Omental fat pad (tissue), 3 donors: ENCODE measurements at regions not wholly inside any gene's neighbourhood (a gene's known extent, or its start where the extent isn't known, plus 50 kb on each side); places are given as distances from the start of the nearest gene placed in this dataset.
"Not testable (repeated sequence)": the region's sequence is repeated elsewhere in the genome, so short reads cannot be mapped to it uniquely, and the experiment has no call there.

Experiments
- ATAC-seq: fragments of 150-250 bp; one replicate; pipeline ENCODE4 v1.9.1; 2016; ENCODE audit warnings: mild to moderate bottlenecking, moderate library complexity; ENCODE audit not compliant: low FRiP score
- DNase-seq: peaks from one replicate; pipeline ENCODE4 v3.0.0-alpha.2; 2019; ENCODE audit warnings: low spot score
- CTCF ChIP-seq, 3 donors: fragments of 450-650 bp; IDR thresholded peaks; one replicate each; pipeline ENCODE4 v1.5.1; 2016 to 2017; ENCODE audit warnings: antibody characterized with exemption in 3 of 3, mild to moderate bottlenecking in 3 of 3, moderate library complexity in 2 of 3

GRCh38 chr7:24392774-24393173, 108.8 kb downstream of the NPY start:
- no peak for TF ChIP-seq CTCF (IDR thresholded peaks at IDR 0.05)

GRCh38 chr7:24395512-24395911, 111.5 kb downstream of the NPY start:
- no peak for ATAC-seq
- no peak for DNase-seq

More at GRCh38 chr7:24392774-24393173, 108.8 kb downstream of the NPY start:
- ATAC-seq (no peak), DNase-seq (no peak)

GRCh38 chr7:24396387-24396786, 112.4 kb downstream of the NPY start:
- not testable (repeated sequence) for ATAC-seq, DNase-seq

More at GRCh38 chr7:24395512-24395911, 111.5 kb downstream of the NPY start:
- no peak for TF ChIP-seq CTCF (IDR thresholded peaks at IDR 0.05)

GRCh38 chr7:24401628-24402593, 117.9 kb downstream of the NPY start:
- DNase-seq (no peak), ATAC-seq (peak; percentile 51)
- no peak for TF ChIP-seq CTCF (IDR thresholded peaks at IDR 0.05)

GRCh38 chr7:24402655-24403054, 118.7 kb downstream of the NPY start:
- no peak for TF ChIP-seq CTCF (IDR thresholded peaks at IDR 0.05)
- DNase-seq (no peak), ATAC-seq (no peak)

- DNase-seq, result no peak
- TF ChIP-seq CTCF (IDR thresholded peaks at IDR 0.05), result no peak
- ATAC-seq, result no peak
These were observed 119.6 kb downstream of the NPY start for GRCh38 chr7:24403557-24403956.

- no peak for TF ChIP-seq CTCF (IDR thresholded peaks at IDR 0.05)
- ATAC-seq, result no peak
- DNase-seq, result no peak
These were observed 120.3 kb downstream of the NPY start for GRCh38 chr7:24404315-24404714.
